K562 (cell line): ENCODE measurements at regions not wholly inside any gene's neighbourhood (a gene's known extent, or its start where the extent isn't known, plus 50 kb on each side); places are given as distances from the start of the nearest gene placed in this dataset.

Source experiments
- ARID1B ChIP-seq: fragments of 450-650 bp; IDR thresholded peaks from 2 replicates; pipeline ENCODE4 v1.6.1; 2016; ENCODE audit warnings: antibody characterized with exemption, mild to moderate bottlenecking, inconsistent platforms
- ASH1L ChIP-seq: fragments of 450-650 bp; IDR thresholded peaks from 2 replicates; pipeline ENCODE4 v1.6.1; 2018; ENCODE audit warnings: borderline replicate concordance, mild to moderate bottlenecking, low read depth; ENCODE audit not compliant: partially characterized antibody
- ATF2 ChIP-seq: sonication (generic); formaldehyde crosslinking; IDR thresholded peaks from 2 replicates; pipeline ENCODE4 v1.8.1; 2022; ENCODE audit warnings: missing genetic modification reagents
- CBFB ChIP-seq: sonication (generic); formaldehyde crosslinking; IDR thresholded peaks from 2 replicates; pipeline ENCODE4 v1.4.0; 2020; ENCODE audit warnings: mild to moderate bottlenecking, missing genetic modification reagents
- CBX3 ChIP-seq, 2 experiments: IDR thresholded peaks; 1 replicate in 1 of 2; 2 replicates in 1 of 2; pipeline ENCODE4 v1.6.1; 2012; ENCODE audit warnings: inconsistent platforms in 2 of 2, low read length in 2 of 2, borderline replicate concordance in 1 of 2, control low read depth in 1 of 2
- CREB1 ChIP-seq, 2 experiments: sonication (generic) in 1 of 2; formaldehyde crosslinking in 1 of 2; IDR thresholded peaks; 2 replicates each; pipeline versions ENCODE4 v1.6.1 to v1.8.0; 2012 to 2022; ENCODE audit warnings: inconsistent platforms in 1 of 2, mild to moderate bottlenecking in 1 of 2, missing genetic modification reagents in 1 of 2, moderate library complexity in 1 of 2
- ELF2 ChIP-seq: fragments of 250-450 bp; sonication (Bioruptor Pico); IDR thresholded peaks from 2 replicates; pipeline ENCODE4 v1.5.0; 2021; ENCODE audit warnings: mild to moderate bottlenecking
- ILF3 ChIP-seq: fragments of 450-650 bp; IDR thresholded peaks from 2 replicates; pipeline ENCODE4 v1.6.1; 2018; ENCODE audit warnings: antibody characterized with exemption, mild to moderate bottlenecking, moderate library complexity, borderline replicate concordance
- KHSRP ChIP-seq: fragments of 450-650 bp; IDR thresholded peaks from 2 replicates; pipeline ENCODE4 v1.6.1; 2017
- KLF10 ChIP-seq: fragments of 250-450 bp; sonication (Bioruptor Pico); IDR thresholded peaks from 2 replicates; pipeline ENCODE4 v1.6.1; 2021; ENCODE audit warnings: matching md5 sums
- MCM3 ChIP-seq: fragments of 450-650 bp; IDR thresholded peaks from 2 replicates; pipeline ENCODE4 v1.6.1; 2016
- MLLT1 ChIP-seq, 2 experiments: fragments of 450-650 bp; IDR thresholded peaks; 2 replicates each; pipeline ENCODE4 v1.6.1; 2016
- NR2C1 ChIP-seq, 2 experiments: fragments of 450-650 bp; IDR thresholded peaks; 2 replicates each; pipeline ENCODE4 v1.6.1; 2017; ENCODE audit warnings: mild to moderate bottlenecking in 2 of 2, antibody characterized with exemption in 1 of 2, inconsistent platforms in 1 of 2, missing compliant biosample characterization in 1 of 2, missing genetic modification characterization in 1 of 2
- NR2F6 ChIP-seq: fragments of 450-650 bp; formaldehyde crosslinking; IDR thresholded peaks from 2 replicates; pipeline ENCODE4 v1.4.0; 2020; ENCODE audit warnings: mild to moderate bottlenecking
- RBM22 ChIP-seq: fragments of 200-400 bp; formaldehyde crosslinking; IDR thresholded peaks from 2 replicates; pipeline ENCODE4 v1.6.1; 2018; ENCODE audit warnings: low read length, low read depth; ENCODE audit not compliant: poor library complexity, severe bottlenecking
- SIN3B ChIP-seq: fragments of 450-650 bp; IDR thresholded peaks from 2 replicates; pipeline ENCODE4 v1.6.1; 2017; ENCODE audit warnings: low read depth, mild to moderate bottlenecking, moderate library complexity
- SMAD2 ChIP-seq: fragments of 150-350 bp; IDR thresholded peaks from 2 replicates; pipeline ENCODE4 v1.6.1; 2014; ENCODE audit warnings: low read depth, mild to moderate bottlenecking, low read length
- TAF9B ChIP-seq: fragments of 450-650 bp; IDR thresholded peaks from 2 replicates; pipeline ENCODE4 v1.6.1; 2018; ENCODE audit warnings: mild to moderate bottlenecking; ENCODE audit not compliant: partially characterized antibody
- YBX1 ChIP-seq: fragments of 450-650 bp; IDR thresholded peaks from 2 replicates; pipeline ENCODE4 v1.7.1; 2016; ENCODE audit warnings: mild to moderate bottlenecking
- ZNF3 ChIP-seq: fragments of 250-450 bp; sonication (Bioruptor Pico); IDR thresholded peaks from 2 replicates; pipeline ENCODE4 v1.5.0; 2021; ENCODE audit warnings: mild to moderate bottlenecking, moderate library complexity
- ZNF584 ChIP-seq: fragments of 200-800 bp; sonication (Bioruptor generic); IDR thresholded peaks from 2 replicates; pipeline ENCODE4 v1.6.1; 2016; ENCODE audit warnings: low read depth, mild to moderate bottlenecking, missing genetic modification characterization, missing compliant biosample characterization
- ZNF778 ChIP-seq: fragments of 450-650 bp; formaldehyde crosslinking; IDR thresholded peaks from 2 replicates; pipeline ENCODE4 v1.4.0; 2020; ENCODE audit warnings: mild to moderate bottlenecking, moderate library complexity
- TF ChIP-seq, protein P1 (sequence below): fragments of 250-450 bp; sonication (Bioruptor Pico); IDR thresholded peaks from 2 replicates; pipeline ENCODE4 v1.5.0; 2020; ENCODE audit warnings: mild to moderate bottlenecking, borderline replicate concordance
- TF ChIP-seq, protein P2 (sequence below): fragments of 450-650 bp; IDR thresholded peaks from 2 replicates; pipeline ENCODE4 v1.6.1; 2016

DNA sequence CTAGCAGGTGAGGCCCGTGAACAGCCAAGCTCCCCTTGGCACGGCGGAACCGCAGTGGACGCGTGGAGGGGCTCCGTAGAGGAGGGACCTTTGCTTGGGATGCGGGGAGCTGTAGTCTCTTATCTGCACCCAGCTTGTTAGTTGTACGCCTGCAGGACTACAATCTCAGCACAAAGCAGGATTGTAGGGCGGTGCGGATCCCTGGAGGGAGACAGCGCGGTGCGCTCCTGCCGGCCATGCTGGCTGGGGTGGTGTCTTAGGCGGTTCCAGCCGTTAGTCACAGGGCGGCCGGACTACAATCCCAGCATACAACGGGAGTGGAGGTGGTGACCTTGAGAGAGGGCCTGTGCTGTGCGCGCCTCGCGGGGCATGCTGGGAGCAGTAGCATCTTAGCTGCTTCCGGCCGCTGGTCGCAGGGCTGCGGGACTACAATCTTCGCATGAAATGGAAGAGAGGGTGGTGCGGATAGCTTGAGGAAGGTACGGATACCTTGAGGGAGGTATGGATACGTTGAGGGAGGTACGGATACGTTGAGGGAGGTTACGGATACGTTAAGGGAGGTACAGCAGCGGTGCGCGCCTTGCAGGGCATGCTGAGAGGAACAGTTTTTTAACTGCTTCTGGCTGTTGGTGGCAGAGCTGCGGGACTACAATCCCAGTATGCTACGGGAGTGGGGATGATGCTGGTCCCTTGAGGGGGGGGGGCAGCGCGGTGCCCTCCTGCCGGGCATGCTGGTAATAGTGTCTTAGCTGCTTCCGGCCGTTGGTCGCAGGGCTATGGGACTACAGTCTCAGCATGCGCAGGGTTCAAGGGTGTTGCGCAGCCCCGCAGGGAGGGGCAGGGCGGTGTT lies 1419.1 kb downstream of the UQCRFS1 start (continued):
- TF ChIP-seq, protein P1, sequence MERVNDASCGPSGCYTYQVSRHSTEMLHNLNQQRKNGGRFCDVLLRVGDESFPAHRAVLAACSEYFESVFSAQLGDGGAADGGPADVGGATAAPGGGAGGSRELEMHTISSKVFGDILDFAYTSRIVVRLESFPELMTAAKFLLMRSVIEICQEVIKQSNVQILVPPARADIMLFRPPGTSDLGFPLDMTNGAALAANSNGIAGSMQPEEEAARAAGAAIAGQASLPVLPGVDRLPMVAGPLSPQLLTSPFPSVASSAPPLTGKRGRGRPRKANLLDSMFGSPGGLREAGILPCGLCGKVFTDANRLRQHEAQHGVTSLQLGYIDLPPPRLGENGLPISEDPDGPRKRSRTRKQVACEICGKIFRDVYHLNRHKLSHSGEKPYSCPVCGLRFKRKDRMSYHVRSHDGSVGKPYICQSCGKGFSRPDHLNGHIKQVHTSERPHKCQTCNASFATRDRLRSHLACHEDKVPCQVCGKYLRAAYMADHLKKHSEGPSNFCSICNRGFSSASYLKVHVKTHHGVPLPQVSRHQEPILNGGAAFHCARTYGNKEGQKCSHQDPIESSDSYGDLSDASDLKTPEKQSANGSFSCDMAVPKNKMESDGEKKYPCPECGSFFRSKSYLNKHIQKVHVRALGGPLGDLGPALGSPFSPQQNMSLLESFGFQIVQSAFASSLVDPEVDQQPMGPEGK: no peak
- TF ChIP-seq KLF10 (CRISPR knock-in tag) (no peak), CBX3 (IDR thresholded peaks at IDR 0.05; ENCODE audit: borderline replicate concordance in 1 of 2, low read length in 2 of 2) (no peak), SIN3B (0 out of 2 replicates have a peak, but pooled peaks have one; percentile 16), ELF2 (no peak), ZNF778 (CRISPR knock-in tag) (no peak), ASH1L (no peak), NR2C1 (IDR thresholded peaks at IDR 0.05) (peak; percentile 96), NR2C1 (tag; IDR thresholded peaks at IDR 0.05) (peak; percentile 97), SMAD2 (no peak), ZNF584 (CRISPR knock-in tag) (peak; percentile 39; the same call in 1 of the 2 replicates), KHSRP (no peak), ARID1B (no peak), ATF2 (no peak), YBX1 (no peak), MCM3 (no peak), NR2F6 (CRISPR knock-in tag) (0 out of 2 replicates have a peak, but pooled peaks have one; percentile 70), MLLT1 (IDR thresholded peaks at IDR 0.05) (no peak), CBFB (CRISPR knock-in tag) (no peak), ILF3 (no peak), RBM22 (no peak), TAF9B (peak; percentile 68), ZNF3 (no peak), CREB1 (IDR thresholded peaks at IDR 0.05) (peak; percentile 45; the same call in 1 of the 2 replicates), CREB1 (CRISPR knock-in tag; IDR thresholded peaks at IDR 0.05) (no peak; the same call in 1 of the 2 replicates)
- TF ChIP-seq, protein P2, sequence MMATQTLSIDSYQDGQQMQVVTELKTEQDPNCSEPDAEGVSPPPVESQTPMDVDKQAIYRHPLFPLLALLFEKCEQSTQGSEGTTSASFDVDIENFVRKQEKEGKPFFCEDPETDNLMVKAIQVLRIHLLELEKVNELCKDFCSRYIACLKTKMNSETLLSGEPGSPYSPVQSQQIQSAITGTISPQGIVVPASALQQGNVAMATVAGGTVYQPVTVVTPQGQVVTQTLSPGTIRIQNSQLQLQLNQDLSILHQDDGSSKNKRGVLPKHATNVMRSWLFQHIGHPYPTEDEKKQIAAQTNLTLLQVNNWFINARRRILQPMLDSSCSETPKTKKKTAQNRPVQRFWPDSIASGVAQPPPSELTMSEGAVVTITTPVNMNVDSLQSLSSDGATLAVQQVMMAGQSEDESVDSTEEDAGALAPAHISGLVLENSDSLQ: no peak
